HG03097 (cell line): ENCODE measurements at regions not wholly inside any gene's neighbourhood (a gene's known extent, or its start where the extent isn't known, plus 50 kb on each side); places are given as distances from the start of the nearest gene placed in this dataset.

Source experiments
- ATAC-seq: cut with Tn5 transposase; IDR thresholded peaks from one replicate; pipeline ENCODE4 v1.9.1; 2021; ENCODE audit not compliant: unreplicated experiment, low FRiP score

DNA sequence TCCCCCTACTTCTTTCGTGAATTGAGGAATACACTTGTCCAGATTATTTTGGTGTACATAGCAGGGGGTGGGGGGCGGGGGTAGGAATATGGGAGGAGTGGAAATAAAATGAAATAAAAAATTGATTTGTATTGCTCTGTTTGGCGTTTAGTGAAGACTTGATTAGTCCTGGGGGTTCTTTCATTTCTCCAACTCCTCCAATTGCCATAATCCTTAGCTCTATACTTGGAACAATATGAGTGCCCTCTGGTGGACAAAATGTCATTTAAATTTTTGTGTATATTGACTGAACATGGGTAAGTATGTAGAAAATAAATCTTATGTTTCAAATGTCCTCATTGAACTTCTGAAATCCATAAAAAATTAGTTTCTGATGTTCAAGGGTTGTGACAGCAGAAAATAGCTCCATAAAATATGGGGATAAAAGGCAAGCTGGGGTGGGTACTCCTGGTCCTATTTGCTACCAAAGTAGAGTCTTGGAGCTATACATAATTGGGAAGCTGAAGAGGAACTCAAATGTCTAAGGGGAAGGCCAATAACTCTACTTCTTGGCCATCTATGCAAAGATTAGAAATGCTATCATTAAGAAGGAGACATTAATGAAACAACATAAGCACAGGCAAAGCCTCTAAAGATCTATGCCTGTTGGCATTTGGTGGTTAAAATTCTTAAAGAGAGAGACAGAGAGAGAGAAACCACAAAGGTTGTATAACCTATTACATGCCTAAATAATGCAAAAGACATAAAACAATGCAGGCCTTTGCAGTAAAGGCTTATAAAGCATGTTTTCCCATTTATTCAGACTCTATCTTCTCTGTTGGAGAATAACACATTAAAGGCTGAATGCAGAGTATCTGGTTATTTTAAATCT, 421.6 kb downstream of the METTL15 start:
- ATAC-seq, result no peak

DNA sequence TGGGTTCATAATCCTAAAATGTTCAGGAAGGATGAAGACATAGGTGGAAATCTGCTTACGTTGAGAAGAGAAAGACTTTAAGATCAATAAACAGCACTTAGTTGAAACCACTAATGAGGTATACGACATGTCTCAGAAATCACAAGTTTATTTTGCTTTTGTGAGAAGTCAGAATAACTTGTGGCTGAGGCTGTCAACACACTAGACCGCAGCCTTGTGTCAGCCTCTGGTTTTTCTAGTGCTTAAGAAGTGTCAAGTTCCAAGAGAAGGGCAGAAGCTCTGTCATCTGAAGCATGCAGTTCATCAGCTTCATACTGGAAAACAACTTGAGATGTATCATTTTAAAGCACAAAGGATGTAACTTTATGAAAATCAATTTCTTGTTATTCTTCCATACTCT, 420.9 kb downstream of the METTL15 start:
- no peak for ATAC-seq

DNA sequence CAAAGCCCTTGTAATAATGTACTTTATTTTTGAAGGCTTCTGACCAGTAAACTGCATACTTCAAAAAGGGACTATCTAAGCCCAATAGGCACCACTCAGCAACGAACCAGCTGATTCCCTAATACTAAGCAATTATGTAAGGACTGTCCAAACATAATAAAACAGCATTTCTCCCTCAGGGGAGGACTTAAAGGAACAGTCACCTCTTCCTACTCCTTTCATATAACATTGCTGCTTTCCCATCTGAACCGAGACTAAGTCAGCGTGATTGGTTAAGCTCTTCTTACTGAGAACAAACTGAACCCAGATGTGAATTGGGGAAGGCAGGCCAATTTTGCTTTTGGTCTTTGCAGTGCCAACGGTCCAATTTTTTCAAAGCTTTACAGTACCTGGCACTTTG, 420.0 kb downstream of the METTL15 start:
- no peak for ATAC-seq

GRCh38 chr11:28526406-28526751, 418.2 kb downstream of the METTL15 start:
- ATAC-seq, result no peak

GRCh38 chr11:28525636-28526405, 417.6 kb downstream of the METTL15 start:
- no peak for ATAC-seq

- no peak for ATAC-seq
Observed at GRCh38 chr11:28524098-28524497, 415.9 kb downstream of the METTL15 start.

GRCh38 chr11:28521075-28521474, 412.9 kb downstream of the METTL15 start:
- no peak for ATAC-seq

DNA sequence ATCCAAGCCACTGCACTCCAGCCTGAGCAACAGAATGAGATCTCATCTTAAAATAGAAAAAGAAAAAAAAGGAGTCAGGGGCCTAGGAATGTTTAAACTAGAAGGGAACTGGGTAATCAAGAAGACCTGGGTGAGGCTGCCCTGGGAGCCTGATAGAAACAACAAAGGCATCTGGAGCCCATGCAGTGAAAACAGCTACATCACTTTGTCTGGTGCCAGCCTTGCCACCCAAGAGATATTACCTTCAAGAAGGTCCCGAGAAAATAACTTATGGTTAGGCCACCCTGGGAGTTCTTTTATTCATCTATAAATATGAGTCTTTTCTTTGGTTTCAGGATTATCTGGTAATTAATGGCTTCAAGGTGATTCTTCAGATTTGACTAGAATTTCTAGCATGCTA, 412.1 kb downstream of the METTL15 start:
- ATAC-seq, result no peak

GRCh38 chr11:28518825-28519224, 410.6 kb downstream of the METTL15 start:
- ATAC-seq, result no peak

DNA sequence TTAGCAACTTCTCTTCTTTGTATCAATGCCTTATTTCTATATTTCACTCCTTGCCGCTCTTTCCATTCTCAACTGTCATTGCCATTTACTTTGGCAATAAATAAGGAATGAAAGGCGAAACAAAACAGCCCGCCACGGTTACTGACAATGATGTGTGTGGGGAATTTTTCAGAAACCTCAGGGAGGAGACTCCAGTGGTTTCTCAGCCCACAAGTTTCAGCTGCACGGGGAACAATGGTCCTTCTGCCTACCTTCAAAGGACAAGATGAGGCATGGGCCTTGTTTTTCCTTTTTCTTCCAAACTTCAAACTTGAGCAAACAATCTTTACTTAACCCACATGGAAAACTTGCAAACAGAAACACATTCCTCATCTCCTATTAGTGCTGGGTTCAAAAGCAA, 409.4 kb downstream of the METTL15 start:
- no peak for ATAC-seq

- no peak for ATAC-seq
Observed at GRCh38 chr11:28514391-28514790, 406.2 kb downstream of the METTL15 start.

- no peak for ATAC-seq
Observed at GRCh38 chr11:28512143-28512756, 404.1 kb downstream of the METTL15 start.

DNA sequence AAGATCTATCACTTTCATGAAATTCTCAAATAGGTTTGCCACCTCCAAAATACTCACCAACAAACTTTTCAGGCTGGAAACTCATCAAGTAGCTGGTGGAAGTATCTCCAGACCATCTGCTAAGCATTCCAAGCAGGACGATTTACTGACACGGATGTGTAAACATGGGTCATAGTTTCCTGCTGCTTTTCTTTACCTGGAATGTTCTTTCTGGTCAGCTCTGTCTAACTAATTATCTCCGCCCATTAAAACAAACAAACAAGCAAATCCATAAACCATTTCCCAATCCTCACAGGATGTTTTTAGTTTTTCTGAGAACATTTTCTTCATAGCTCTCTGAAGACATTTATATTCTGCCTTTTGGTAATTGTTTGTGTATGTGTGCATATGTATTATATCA, 397.0 kb downstream of the METTL15 start:
- no peak for ATAC-seq

DNA sequence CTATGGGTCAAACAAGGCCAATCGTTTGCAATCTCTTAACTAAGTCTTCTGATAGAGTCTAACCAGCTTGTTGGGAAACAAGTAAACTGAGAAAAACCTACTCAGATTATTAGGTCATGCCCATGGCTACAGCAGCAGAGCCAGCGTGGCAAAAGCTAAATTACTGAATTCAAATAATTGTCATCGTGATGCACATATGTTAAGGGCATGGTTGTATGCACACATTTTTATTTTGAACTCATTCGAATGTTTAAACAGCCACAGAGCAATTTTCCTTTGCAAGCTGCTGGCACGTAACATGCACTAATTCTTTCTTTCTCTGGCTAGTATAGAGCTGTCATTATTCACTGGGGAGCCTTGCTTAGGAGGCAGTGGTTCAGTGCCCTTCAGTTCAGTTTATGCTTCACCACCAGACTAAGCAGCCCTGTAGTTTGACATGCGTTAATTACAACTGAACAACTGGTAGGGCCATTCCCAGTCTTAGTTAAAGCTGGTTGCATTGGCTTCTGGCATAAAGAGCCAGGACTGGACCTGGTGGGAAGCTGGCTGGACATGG, 396.4 kb downstream of the METTL15 start:
- no peak for ATAC-seq

GRCh38 chr11:28495333-28495732, 387.1 kb downstream of the METTL15 start:
- no peak for ATAC-seq

DNA sequence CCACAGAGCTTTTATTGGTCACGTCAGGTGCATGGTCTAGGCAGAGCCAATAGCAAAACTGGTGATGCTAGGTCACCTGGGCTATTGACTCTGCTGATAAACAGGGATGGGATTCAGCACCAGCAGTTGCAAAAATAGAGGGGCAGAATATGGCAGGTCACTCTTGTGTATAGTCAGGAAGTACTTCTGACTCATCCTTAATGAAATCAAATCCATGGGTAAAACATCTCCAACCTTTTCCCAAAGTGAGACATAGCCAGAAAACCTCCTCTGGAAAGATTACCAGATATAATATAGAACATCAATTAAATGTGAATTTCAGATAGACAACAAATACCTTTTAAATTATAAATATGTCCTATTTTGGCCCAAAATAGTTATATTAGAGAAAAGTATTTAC, 383.2 kb downstream of the METTL15 start:
- ATAC-seq, result no peak

- ATAC-seq, result no peak
Observed at GRCh38 chr11:28490773-28491382, 382.7 kb downstream of the METTL15 start.

GRCh38 chr11:28488336-28488735, 380.1 kb downstream of the METTL15 start:
- no peak for ATAC-seq

- no peak for ATAC-seq
Observed at GRCh38 chr11:28483072-28483867, 375.1 kb downstream of the METTL15 start.

GRCh38 chr11:28482666-28483065, 374.5 kb downstream of the METTL15 start:
- no peak for ATAC-seq
